Medulla oblongata (tissue), 1 donor: ENCODE measurements at regions not wholly inside any gene's neighbourhood (a gene's known extent, or its start where the extent isn't known, plus 50 kb on each side); places are given as distances from the start of the nearest gene placed in this dataset.
"Not testable (repeated sequence)": the region's sequence is repeated elsewhere in the genome, so short reads cannot be mapped to it uniquely, and the experiment has no call there.

Source experiments
- DNase-seq: peaks from one replicate; pipeline ENCODE4 v3.0.0-alpha.2; 2015; ENCODE audit errors: extremely low spot score

- DNase-seq = no peak
Observed at GRCh38 chr5:21058289-21058688, 1070.3 kb upstream of the CDH18 start.

GRCh38 chr5:21051945-21052344 is 1063.9 kb upstream of the CDH18 start:
- no peak for DNase-seq

GRCh38 chr5:21049901-21050300 is 1061.9 kb upstream of the CDH18 start:
- DNase-seq = no peak

DNA sequence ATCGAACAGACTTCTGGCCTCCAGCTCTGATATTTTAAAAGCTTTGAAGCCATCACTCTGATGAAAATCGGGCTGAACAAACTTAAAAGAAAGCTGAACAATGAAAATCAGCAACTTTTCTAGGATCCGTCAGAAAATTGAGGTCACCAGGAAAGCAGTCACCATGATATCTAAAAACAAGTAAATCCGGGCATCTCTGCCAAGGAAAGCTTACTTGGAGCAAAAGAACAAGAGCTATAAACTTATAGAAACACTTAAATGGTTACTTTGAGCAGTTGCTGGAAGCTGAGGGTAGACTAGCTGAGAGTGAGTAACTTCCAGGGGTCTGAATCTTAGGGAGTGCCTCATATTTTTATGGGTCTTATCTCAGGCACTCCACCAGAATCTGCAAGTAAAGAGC is 1043.0 kb upstream of the CDH18 start:
- DNase-seq = no peak

DNA sequence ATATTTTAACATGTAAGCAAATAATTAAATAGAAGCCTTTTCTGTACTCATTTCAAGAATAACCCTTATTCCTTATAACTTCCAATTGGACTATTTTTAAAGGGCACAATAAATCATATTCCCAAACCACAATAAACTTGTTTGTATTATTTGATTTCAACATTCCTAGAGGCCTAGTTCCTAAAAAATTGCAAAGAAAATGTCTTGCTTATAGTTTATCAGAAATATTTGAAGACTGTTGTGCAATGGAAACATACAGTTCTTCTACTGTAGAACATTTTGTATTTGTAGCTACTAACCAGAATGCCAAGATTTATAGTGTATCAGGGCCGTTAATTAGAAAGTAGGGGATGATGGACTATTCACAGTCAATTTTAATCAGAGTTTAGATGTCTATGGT is 1037.0 kb upstream of the CDH18 start:
- no peak for DNase-seq

- DNase-seq = no peak
Observed at GRCh38 chr5:21013237-21013636, 1025.2 kb upstream of the CDH18 start.

DNA sequence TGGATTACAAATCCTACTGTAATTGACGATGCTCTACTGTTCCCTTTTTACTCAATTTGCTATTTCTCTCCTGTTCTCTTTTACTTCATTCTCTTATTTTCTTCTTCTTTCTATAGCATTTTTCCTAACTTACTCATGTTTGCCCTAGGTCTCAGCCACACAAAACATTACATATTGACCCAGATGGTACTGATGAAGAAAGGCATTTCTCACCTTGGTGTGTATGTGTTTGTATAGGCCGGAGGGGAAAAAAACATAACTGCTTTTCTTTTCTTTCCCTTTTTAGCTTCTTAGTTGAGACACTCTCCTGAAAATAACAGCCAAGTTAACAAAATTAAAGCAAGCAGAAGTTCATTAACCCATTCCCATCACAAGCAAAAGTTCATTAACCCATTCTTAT is 1019.8 kb upstream of the CDH18 start:
- DNase-seq = no peak

DNA sequence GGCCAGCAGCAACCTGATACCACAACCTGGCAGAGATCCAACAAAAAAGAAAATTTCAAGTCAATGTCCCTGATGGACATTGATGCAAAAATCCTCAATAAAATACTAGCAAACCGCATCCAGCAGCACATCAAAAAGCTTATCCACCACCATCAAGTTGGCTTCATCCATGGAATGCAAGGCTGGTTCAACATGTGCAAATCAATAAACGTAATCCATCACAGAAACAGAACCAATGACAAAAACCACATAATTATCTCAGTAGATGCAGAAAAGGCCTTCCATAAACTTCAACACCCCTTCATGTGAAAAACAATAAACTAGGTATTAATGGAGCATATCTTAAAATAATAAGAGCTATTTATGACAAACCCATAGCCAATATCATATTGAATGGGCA is 1000.9 kb upstream of the CDH18 start:
- DNase-seq = not testable (repeated sequence)

DNA sequence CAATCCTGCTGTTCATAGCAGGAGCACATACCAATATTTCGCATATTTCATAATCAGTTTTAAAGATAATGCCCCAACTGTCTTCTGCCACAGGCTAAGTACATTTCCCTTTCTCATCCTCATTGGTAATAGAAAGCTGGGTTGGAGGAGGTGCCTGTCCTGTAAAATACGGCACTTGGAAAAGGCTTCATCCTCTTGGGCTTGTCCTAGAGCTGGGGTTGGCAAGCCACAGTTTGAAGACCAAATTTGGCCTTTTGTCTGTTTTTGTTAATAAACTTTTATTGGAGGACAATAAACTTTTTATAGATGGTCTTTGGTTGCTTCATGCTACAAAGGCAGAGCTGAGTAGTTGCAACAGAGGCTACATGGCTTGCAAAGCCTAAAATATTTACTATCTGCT is 997.8 kb upstream of the CDH18 start:
- no peak for DNase-seq

- DNase-seq = no peak
Observed at GRCh38 chr5:20974426-20974825, 986.4 kb upstream of the CDH18 start.

GRCh38 chr5:20972419-20972925 is 984.5 kb upstream of the CDH18 start:
- peak; percentile 76 for DNase-seq

GRCh38 chr5:20959347-20959746 is 971.3 kb upstream of the CDH18 start:
- DNase-seq = no peak

DNA sequence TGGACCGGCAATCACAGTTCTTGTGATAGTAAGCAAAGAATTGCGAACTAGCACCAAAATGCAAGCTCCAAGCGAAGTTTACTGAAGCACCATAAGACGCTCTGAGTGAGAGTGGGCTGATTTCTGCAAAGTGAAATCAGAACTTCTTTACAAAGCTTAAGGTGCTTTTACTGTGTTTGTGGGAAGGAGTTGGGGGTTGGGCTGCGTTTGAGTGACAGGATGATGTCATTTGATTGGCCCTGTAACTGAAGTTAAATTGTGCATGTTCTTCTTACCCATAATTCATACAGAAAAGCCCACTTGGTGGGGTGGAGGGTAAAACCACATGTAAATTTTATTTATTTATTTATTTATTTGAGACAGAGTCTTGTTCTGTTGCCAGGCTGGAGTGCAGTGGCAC is 970.6 kb upstream of the CDH18 start:
- DNase-seq = no peak

- no peak for DNase-seq
Observed at GRCh38 chr5:20956134-20956533, 968.1 kb upstream of the CDH18 start.

DNA sequence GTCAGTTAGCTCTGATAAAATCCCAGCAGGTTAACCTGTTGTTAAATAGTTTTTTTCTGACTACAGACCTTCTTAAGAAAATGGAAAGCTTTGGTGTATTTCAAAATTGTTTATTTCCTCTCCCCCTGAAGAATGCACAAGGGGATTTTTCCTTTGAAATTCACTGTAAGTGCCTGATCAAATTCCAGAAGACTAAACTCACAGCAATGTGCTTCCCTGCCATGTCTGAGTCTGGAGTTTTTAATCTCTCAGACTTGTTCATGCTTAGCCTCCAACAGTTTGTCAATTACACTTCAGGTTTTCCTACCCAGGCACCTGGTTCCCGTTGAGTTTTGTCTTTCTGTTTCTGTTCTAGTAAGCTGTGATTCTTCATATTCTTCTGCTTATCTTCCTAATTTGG is 961.6 kb upstream of the CDH18 start:
- no peak for DNase-seq

- DNase-seq = not testable (repeated sequence)
Observed at GRCh38 chr5:20943183-20943971, 955.4 kb upstream of the CDH18 start.

GRCh38 chr5:20942603-20943002 is 954.6 kb upstream of the CDH18 start:
- DNase-seq = not testable (repeated sequence)

DNA sequence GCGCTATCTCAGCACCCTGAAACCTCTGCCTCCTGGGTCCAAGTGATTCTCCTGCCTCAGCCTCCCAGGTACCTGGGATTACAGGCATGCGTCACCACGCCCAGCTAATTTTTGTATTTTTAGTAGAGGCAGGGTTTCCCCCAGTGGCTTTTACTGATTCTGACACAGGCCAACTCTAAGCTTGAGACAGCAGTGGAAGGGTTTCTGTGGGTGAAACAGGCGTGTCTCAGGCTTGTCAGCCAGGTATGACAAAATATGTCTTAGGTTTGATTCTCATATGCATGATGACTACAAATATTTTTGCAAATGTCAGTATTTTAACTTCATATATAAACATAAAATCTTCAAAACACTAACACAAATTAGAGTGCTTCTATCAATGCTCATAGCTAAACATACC is 952.8 kb upstream of the CDH18 start:
- DNase-seq = not testable (repeated sequence)

- DNase-seq = not testable (repeated sequence)
Observed at GRCh38 chr5:20890936-20891335, 902.9 kb upstream of the CDH18 start.

DNA sequence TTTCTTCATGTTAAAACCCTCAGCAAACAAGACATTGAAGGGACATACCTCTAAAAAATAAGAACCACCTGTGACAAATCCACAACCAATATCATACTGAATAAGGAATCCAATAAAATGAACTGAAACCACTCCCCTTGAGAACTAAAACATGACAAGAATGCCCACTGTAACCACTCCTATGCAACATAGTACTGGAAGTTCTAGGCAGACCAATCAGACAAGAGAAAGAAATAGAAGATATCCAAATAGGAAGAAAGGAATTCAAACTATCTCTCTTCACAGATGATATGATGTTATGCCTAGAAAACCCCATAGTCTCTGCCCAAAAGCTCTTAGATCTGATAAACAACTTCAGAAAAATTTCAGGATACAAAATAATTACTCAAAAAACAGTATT is 887.7 kb upstream of the CDH18 start:
- DNase-seq = not testable (repeated sequence)

DNA sequence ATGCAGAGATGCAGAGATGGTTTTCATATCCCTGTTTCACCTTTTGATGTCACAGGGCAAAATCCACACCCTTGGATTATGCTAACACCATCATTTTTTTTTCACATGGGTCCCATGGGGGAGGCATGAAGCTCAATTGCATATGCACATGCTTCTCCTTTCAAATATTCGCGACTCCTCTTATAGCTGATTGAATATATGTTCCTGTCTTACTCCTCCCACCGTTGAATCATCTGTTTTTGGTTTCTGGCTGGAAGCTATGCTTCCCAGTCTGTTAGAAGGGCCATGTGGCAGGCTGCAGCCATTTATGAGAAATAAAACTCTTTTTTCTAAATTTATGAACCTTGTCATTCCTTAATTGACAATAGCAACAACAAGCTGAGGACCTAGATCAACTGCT is 877.9 kb upstream of the CDH18 start:
- not testable (repeated sequence) for DNase-seq

DNA sequence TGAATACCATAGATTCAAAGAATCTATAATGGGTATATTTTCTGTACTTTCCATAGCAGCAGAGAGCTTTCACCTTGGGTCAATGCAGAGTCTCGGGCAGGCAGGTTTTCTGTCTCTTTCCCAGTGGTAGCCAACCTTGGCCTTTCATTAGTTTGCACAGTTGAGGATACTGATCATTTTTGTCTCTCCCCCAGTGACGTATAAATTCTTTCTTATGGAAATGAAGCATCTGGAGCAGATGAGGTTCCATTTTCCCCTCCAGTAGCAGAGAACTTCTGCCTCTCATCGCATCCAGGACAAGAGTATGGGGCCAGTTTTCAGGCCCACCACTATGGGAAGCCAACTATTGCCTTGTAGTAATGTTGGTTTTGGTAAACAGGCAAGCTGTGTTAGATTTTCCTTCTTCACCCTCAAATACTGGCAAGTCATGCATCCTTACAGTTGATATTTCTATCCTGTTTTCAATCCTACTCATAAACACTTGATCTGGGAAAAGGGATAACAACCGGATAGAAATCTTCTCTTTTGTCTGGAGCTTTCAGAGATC is 845.2 kb upstream of the CDH18 start:
- peak; percentile 79 for DNase-seq
